GM12878 (cell line): ENCODE measurements at regions not wholly inside any gene's neighbourhood (a gene's known extent, or its start where the extent isn't known, plus 50 kb on each side); places are given as distances from the start of the nearest gene placed in this dataset.

Experiments used
- CBX5 ChIP-seq: sonication (generic); IDR thresholded peaks from 2 replicates; pipeline ENCODE4 v1.6.1; 2016; ENCODE audit warnings: low read depth, moderate library complexity, mild to moderate bottlenecking, inconsistent platforms
- CHD2 ChIP-seq: IDR thresholded peaks from 2 replicates; pipeline ENCODE4 v1.6.1; 2011; ENCODE audit warnings: low read depth, low read length, improper control_type of control experiment, borderline replicate concordance
- CTCF ChIP-seq, 3 experiments: IDR thresholded peaks in 2 of 3; conservative IDR thresholded peaks in 1 of 3; 2 replicates each; pipeline ENCODE4 v1.5.1; 2011; ENCODE audit warnings: low read depth in 3 of 3, low read length in 3 of 3, mild to moderate bottlenecking in 3 of 3, control low read depth in 2 of 3, moderate library complexity in 2 of 3, inconsistent platforms in 1 of 3, mixed read lengths in 1 of 3; ENCODE audit not compliant: control insufficient read depth in 2 of 3, insufficient read depth in 1 of 3; ENCODE audit errors: extremely low read depth in 1 of 3
- EP300 ChIP-seq, 2 experiments: fragments of 150-350 bp in 1 of 2; IDR thresholded peaks; 2 replicates each; pipeline ENCODE4 v1.6.1; 2011 to 2012; ENCODE audit warnings: low read depth in 2 of 2, low read length in 2 of 2, borderline replicate concordance in 1 of 2, improper control_type of control experiment in 1 of 2, inconsistent platforms in 1 of 2; ENCODE audit not compliant: control insufficient read depth in 1 of 2
- HCFC1 ChIP-seq: fragments of 150-350 bp; IDR thresholded peaks from 2 replicates; pipeline ENCODE4 v1.6.1; 2014; ENCODE audit warnings: low read length
- IRF4 ChIP-seq: IDR thresholded peaks from 2 replicates; pipeline ENCODE4 v1.6.1; 2011; ENCODE audit warnings: low read depth, low read length
- MYC ChIP-seq: IDR thresholded peaks from 2 replicates; pipeline ENCODE4 v1.6.1; 2011; ENCODE audit warnings: mild to moderate bottlenecking, low read length, moderate library complexity, inconsistent platforms; ENCODE audit not compliant: insufficient read depth, insufficient replicate concordance, insufficient read length, severe bottlenecking
- NR2C1 ChIP-seq: fragments of 450-650 bp; IDR thresholded peaks from 2 replicates; pipeline ENCODE4 v1.6.1; 2017; ENCODE audit warnings: antibody characterized with exemption, mild to moderate bottlenecking, moderate library complexity
- SKIL ChIP-seq: fragments of 450-650 bp; IDR thresholded peaks from 2 replicates; pipeline ENCODE4 v1.6.1; 2017; ENCODE audit warnings: mild to moderate bottlenecking, low read depth, inconsistent platforms; ENCODE audit not compliant: poor library complexity, severe bottlenecking
- SUZ12 ChIP-seq: fragments of 200-600 bp; sonication (generic); IDR thresholded peaks from one replicate; pipeline ENCODE4 v1.6.1; 2018; ENCODE audit warnings: antibody characterized with exemption, mild to moderate bottlenecking; ENCODE audit not compliant: unreplicated experiment
- YY1 ChIP-seq: IDR thresholded peaks from 2 replicates; pipeline ENCODE4 v1.6.1; 2011; ENCODE audit warnings: low read depth, mild to moderate bottlenecking, low read length

- TF ChIP-seq CTCF (IDR thresholded peaks at IDR 0.05 in 2 of 3, conservative IDR thresholded peaks at IDR 0.05 in 1 of 3; ENCODE audit: control insufficient read depth in 2 of 3, extremely low read depth in 1 of 3, insufficient read depth in 1 of 3, low read depth in 3 of 3, low read length in 3 of 3) (no peak), SUZ12 (no peak), IRF4 (no peak), MYC (no peak), EP300 (IDR thresholded peaks at IDR 0.05; ENCODE audit: borderline replicate concordance in 1 of 2, control insufficient read depth in 1 of 2, low read depth in 2 of 2, low read length in 2 of 2) (no peak), HCFC1 (no peak), NR2C1 (no peak), YY1 (no peak), SKIL (no peak), CHD2 (no peak), CBX5 (no peak)
These were observed 403.7 kb downstream of the PID1 start for GRCh38 chr2:228867406-228867805.
